Body of pancreas (tissue), 4 donors: ENCODE measurements at regions not wholly inside any gene's neighbourhood (a gene's known extent, or its start where the extent isn't known, plus 50 kb on each side); places are given as distances from the start of the nearest gene placed in this dataset.

Experiments used
- CTCF ChIP-seq, 7 experiments: fragments of 450-650 bp in 4 of 7; fragments of 200-600 bp in 3 of 7; sonication (generic) in 3 of 7; IDR thresholded peaks; one replicate each; pipeline ENCODE4 v1.5.1; 2016 to 2019; ENCODE audit warnings: antibody characterized with exemption in 7 of 7
- POLR2A ChIP-seq, 3 donors: fragments of 450-650 bp; IDR thresholded peaks; one replicate each; pipeline ENCODE4 v1.6.1; 2016; ENCODE audit warnings: antibody characterized with exemption in 3 of 3, mild to moderate bottlenecking in 2 of 3

- TF ChIP-seq POLR2A (IDR thresholded peaks at IDR 0.05): no peak
- TF ChIP-seq CTCF (IDR thresholded peaks at IDR 0.05): no peak
These were observed 590.8 kb downstream of the SOX6 start for GRCh38 chr11:15765530-15765929.
